Endothelial cell of umbilical vein (primary cell): ENCODE measurements at regions not wholly inside any gene's neighbourhood (a gene's known extent, or its start where the extent isn't known, plus 50 kb on each side); places are given as distances from the start of the nearest gene placed in this dataset.

Source experiments
- BruUV-seq: library from RNA; stranded (reverse); fragments of 400-500 nt; replicated peaks from 2 replicates; lab custom pipeline; 2021; lab: Mats Ljungman, UMichigan
- CTCF ChIA-PET: fragments of 300-600, 350-600 bp; sonication (Branson Sonifier 250); formaldehyde crosslinking; loops from one replicate; lab custom pipeline; 2021; ENCODE audit warnings: antibody characterized with exemption, inconsistent platforms; lab: Charles Lee
- POLR2A ChIA-PET: fragments of 300-600, 350-600 bp; sonication (Branson Sonifier 250); formaldehyde crosslinking; loops from one replicate; lab custom pipeline; 2021; ENCODE audit warnings: antibody characterized with exemption, inconsistent platforms; lab: Charles Lee
- DNase-seq: peaks from one replicate; pipeline ENCODE4 v3.0.0-alpha.2; 2011; ENCODE audit warnings: low read depth, low spot score
- FAIRE-seq: peaks from 2 replicates; lab custom pipeline; 2011; peaks lifted over from hg19 to GRCh38; lab: Jason Lieb, UNC
- H2AFZ ChIP-seq: 2 replicates; pipeline ENCODE4 v1.6.0; 2012; ENCODE audit warnings: low read depth, low read length, control low read depth, inconsistent platforms
- H3K27ac ChIP-seq: 2 replicates; pipeline ENCODE4 v1.5.1; 2011; ENCODE audit warnings: low read depth, mild to moderate bottlenecking, control low read depth, low read length, moderate library complexity; ENCODE audit not compliant: insufficient read depth
- H3K27me3 ChIP-seq, 2 experiments: 2 replicates each; pipeline versions ENCODE4 v1.6.0 to v1.6.1; 2011; ENCODE audit warnings: low read length in 2 of 2, mixed read lengths in 1 of 2; ENCODE audit not compliant: control insufficient read depth in 2 of 2, insufficient read depth in 2 of 2
- H3K36me3 ChIP-seq, 2 experiments: 2 replicates in 1 of 2; 3 replicates in 1 of 2; pipeline ENCODE4 v1.5.1; 2011; ENCODE audit warnings: low read length in 2 of 2, mild to moderate bottlenecking in 1 of 2, moderate library complexity in 1 of 2; ENCODE audit not compliant: control insufficient read depth in 2 of 2, insufficient read depth in 2 of 2; ENCODE audit errors: extremely low read depth in 1 of 2
- H3K4me1 ChIP-seq: 3 replicates; pipeline ENCODE4 v1.5.1; 2011; ENCODE audit warnings: mild to moderate bottlenecking, low read length; ENCODE audit not compliant: control insufficient read depth, insufficient read depth; ENCODE audit errors: extremely low read depth
- H3K4me2 ChIP-seq: 2 replicates; pipeline ENCODE4 v1.6.1; 2011; ENCODE audit warnings: low read length, control low read depth, mixed read lengths; ENCODE audit not compliant: insufficient read depth
- H3K4me3 ChIP-seq, 3 experiments: fragments of 200-600 bp in 1 of 3; sonication (generic), shearing (Covaris generic) in 1 of 3; replicated peaks in 1 of 3; 2 replicates each; pipeline ENCODE4 v1.5.1; 2011 to 2016; ENCODE audit warnings: control low read depth in 3 of 3, low read length in 3 of 3, mild to moderate bottlenecking in 2 of 3, inconsistent platforms in 1 of 3, low read depth in 1 of 3, moderate library complexity in 1 of 3; ENCODE audit not compliant: insufficient read depth in 1 of 3
- H3K79me2 ChIP-seq: 2 replicates; pipeline ENCODE4 v1.6.0; 2012; ENCODE audit warnings: low read length, inconsistent platforms; ENCODE audit not compliant: control insufficient read depth, insufficient read depth
- H3K9ac ChIP-seq: replicated peaks from 2 replicates; pipeline ENCODE3; 2011; ENCODE audit warnings: low read length, control low read depth; ENCODE audit not compliant: insufficient read depth; ENCODE audit errors: extremely low read depth
- H3K9me1 ChIP-seq: replicated peaks from 3 replicates; pipeline ENCODE4 v1.6.0; 2011; ENCODE audit warnings: mild to moderate bottlenecking, low read length; ENCODE audit not compliant: control insufficient read depth, insufficient read depth; ENCODE audit errors: extremely low read depth
- H3K9me3 ChIP-seq: replicated peaks from 2 replicates; pipeline ENCODE4 v1.5.1; 2012; ENCODE audit warnings: low read length, inconsistent platforms; ENCODE audit not compliant: control insufficient read depth, insufficient read depth
- H4K20me1 ChIP-seq: replicated peaks from 2 replicates; pipeline ENCODE3; 2011; ENCODE audit warnings: mild to moderate bottlenecking, low read length; ENCODE audit not compliant: control insufficient read depth, insufficient read depth; ENCODE audit errors: extremely low read depth
- CTCF ChIP-seq, 2 donors: IDR thresholded peaks; 1 replicate in 1 of 2; 2 replicates in 1 of 2; pipeline ENCODE4 v1.5.1; 2011; ENCODE audit warnings: low read length in 2 of 2, mild to moderate bottlenecking in 2 of 2, moderate library complexity in 2 of 2, control low read depth in 1 of 2, inconsistent platforms in 1 of 2, low read depth in 1 of 2; ENCODE audit not compliant: insufficient read depth in 1 of 2; ENCODE audit errors: extremely low read depth in 1 of 2
- EZH2 ChIP-seq: IDR thresholded peaks from 2 replicates; pipeline ENCODE4 v1.6.1; 2012; ENCODE audit warnings: borderline replicate concordance, low read depth, mild to moderate bottlenecking, moderate library complexity, low read length, inconsistent platforms; ENCODE audit not compliant: severe bottlenecking
- FOS ChIP-seq: IDR thresholded peaks from 2 replicates; pipeline ENCODE4 v1.6.1; 2011; ENCODE audit warnings: mild to moderate bottlenecking, low read length, moderate library complexity, borderline replicate concordance; ENCODE audit not compliant: insufficient read depth
- GATA2 ChIP-seq: IDR thresholded peaks from 2 replicates; pipeline ENCODE4 v1.7.0; 2011; ENCODE audit warnings: low read depth, mild to moderate bottlenecking, moderate library complexity, mixed read lengths, low read length; ENCODE audit not compliant: insufficient read length, insufficient read depth
- JUN ChIP-seq: IDR thresholded peaks from 2 replicates; pipeline ENCODE4 v1.6.1; 2011; ENCODE audit warnings: borderline replicate concordance, low read depth; ENCODE audit not compliant: insufficient read length, insufficient read depth
- MAX ChIP-seq: IDR thresholded peaks from 2 replicates; pipeline ENCODE4 v1.6.1; 2011; ENCODE audit not compliant: insufficient read depth, insufficient read length
- MYC ChIP-seq: IDR thresholded peaks from one replicate; pipeline ENCODE4 v1.6.1; 2011; ENCODE audit warnings: mild to moderate bottlenecking, low read depth, low read length
- POLR2A ChIP-seq: IDR thresholded peaks from 2 replicates; pipeline ENCODE4 v1.6.1; 2012; ENCODE audit warnings: low read depth, mild to moderate bottlenecking, control low read depth, low read length
- POLR2AphosphoS5 ChIP-seq: IDR thresholded peaks from 2 replicates; pipeline ENCODE4 v1.6.1; 2012; ENCODE audit warnings: low read depth, mild to moderate bottlenecking, control low read depth, low read length, moderate library complexity; ENCODE audit not compliant: insufficient read depth
- dilution Hi-C: fragments of 300-500 bp; cut with MboI; formaldehyde crosslinking; loops from one replicate; pipeline ENCODE4 v1.15.0; 2019; ENCODE audit warnings: low sequenced_read_pairs; ENCODE audit not compliant: extremely low pct_ligation_motif_present
- intact Hi-C: fragments of 100-400 bp; cut with micrococcal nuclease; formaldehyde crosslinking; loops from one replicate; pipeline ENCODE4 v1.10.0; 2022

GRCh38 chr5:44740660-44741059, 68.1 kb upstream of the MRPS30 start:
- H3K4me2 ChIP-seq: no peak overlapping the region
- H3K27me3 ChIP-seq: no peaks in the 10 kb centered on the region
- dilution Hi-C loops (no loop called here), intact Hi-C loops (no loop called here)
- H3K27ac ChIP-seq: no peak overlapping the region
- H3K79me2 ChIP-seq: no peaks in the 10 kb centered on the region
- no peak overlapping the region for H3K9ac ChIP-seq
- no peaks in the 10 kb centered on the region for H3K4me1 ChIP-seq
- no peak overlapping the region for H2AFZ ChIP-seq
- ChIA-PET CTCF (no interaction called here), POLR2A (no interaction called here)
- no peaks in the 10 kb centered on the region for H4K20me1 ChIP-seq
- FAIRE-seq (no peak), DNase-seq (no peak)
- BruUV-seq: no TSS peak
- no peak overlapping the region for H3K4me3 ChIP-seq
- H3K9me1 ChIP-seq: no peaks in the 10 kb centered on the region
- TF ChIP-seq MAX (no peak), MYC (no peak), FOS (no peak), EZH2 (no peak), JUN (no peak), POLR2AphosphoS5 (no peak), POLR2A (no peak), CTCF (IDR thresholded peaks at IDR 0.05; ENCODE audit: extremely low read depth in 1 of 2, insufficient read depth in 1 of 2, low read depth in 1 of 2, low read length in 2 of 2) (no peak), GATA2 (no peak)
- no peaks in the 10 kb centered on the region for H3K9me3 ChIP-seq
- no peaks in the 10 kb centered on the region for H3K36me3 ChIP-seq
